Natural killer cell (primary cell): ENCODE measurements at regions not wholly inside any gene's neighbourhood (a gene's known extent, or its start where the extent isn't known, plus 50 kb on each side); places are given as distances from the start of the nearest gene placed in this dataset.

Experiments used
- ATAC-seq, 3 donors: fragments of 150-1000 bp in 2 of 3; fragments of 200-7000 bp in 1 of 3; cut with Tn5 transposase; 1 replicate in 1 of 3; 2 replicates in 2 of 3; pipeline ENCODE4 v1.10.0; 2021; ENCODE audit warnings: mild to moderate bottlenecking in 2 of 3, moderate library complexity in 2 of 3
- DNase-seq, 2 donors: peaks; one replicate each; pipeline versions ENCODE4 v3.0.0 to v3.0.0-alpha.2; 2013 to 2021; ENCODE audit warnings: mixed read lengths in 1 of 2
- H3K27ac ChIP-seq: one replicate; pipeline ENCODE4 v1.5.1; 2013; ENCODE audit warnings: mild to moderate bottlenecking, low read length
- H3K27me3 ChIP-seq: one replicate; pipeline ENCODE4 v1.6.1; 2013; ENCODE audit warnings: low read length; ENCODE audit not compliant: control insufficient read depth, insufficient read depth
- H3K36me3 ChIP-seq: one replicate; pipeline ENCODE4 v1.6.1; 2013; ENCODE audit warnings: low read length; ENCODE audit not compliant: control insufficient read depth, insufficient read depth
- H3K4me1 ChIP-seq: one replicate; pipeline ENCODE4 v1.6.1; 2013; ENCODE audit warnings: low read length; ENCODE audit not compliant: control insufficient read depth, insufficient read depth
- H3K4me3 ChIP-seq: one replicate; pipeline ENCODE4 v1.5.1; 2013; ENCODE audit warnings: low read length
- H3K9me3 ChIP-seq: one replicate; pipeline ENCODE4 v1.6.1; 2013; ENCODE audit warnings: low read length; ENCODE audit not compliant: control insufficient read depth, insufficient read depth
- H3K27ac Mint-ChIP-seq, 2 donors: one replicate each; pipeline ENCODE4 v1.8.0; 2022; ENCODE audit warnings: mild to moderate bottlenecking in 2 of 2, mixed read lengths in 2 of 2, moderate library complexity in 1 of 2
- H3K27me3 Mint-ChIP-seq, 2 donors: one replicate each; pipeline ENCODE4 v1.8.0; 2022; ENCODE audit warnings: low read depth in 2 of 2, mixed read lengths in 2 of 2
- H3K36me3 Mint-ChIP-seq: one replicate; pipeline ENCODE4 v1.8.0; 2022; ENCODE audit warnings: mixed read lengths
- H3K4me1 Mint-ChIP-seq, 2 donors: one replicate each; pipeline ENCODE4 v1.8.0; 2022; ENCODE audit warnings: mixed read lengths in 2 of 2
- H3K4me3 Mint-ChIP-seq: one replicate; pipeline ENCODE4 v1.8.0; 2022; ENCODE audit warnings: mild to moderate bottlenecking, moderate library complexity, mixed read lengths
- H3K9me3 Mint-ChIP-seq, 2 donors: one replicate each; pipeline ENCODE4 v1.8.0; 2022; ENCODE audit warnings: mixed read lengths in 2 of 2
- WGBS: methylation state at CpG from one replicate; pipeline ENCODE4 v1.1.7; 2013; ENCODE audit warnings: missing lambda C conversion rate; ENCODE audit not compliant: insufficient coverage; 5-methylcytosine and 5-hydroxymethylcytosine counted together
- intact Hi-C: fragments of 100-400 bp; cut with micrococcal nuclease; formaldehyde crosslinking; loops from one replicate; pipeline ENCODE4 v1.14.2; 2022
- TF ChIP-seq, protein P1 (sequence below): fragments of 200-600 bp; IDR thresholded peaks from one replicate; pipeline ENCODE4 v1.8.0; 2022; ENCODE audit warnings: antibody characterized with exemption

DNA sequence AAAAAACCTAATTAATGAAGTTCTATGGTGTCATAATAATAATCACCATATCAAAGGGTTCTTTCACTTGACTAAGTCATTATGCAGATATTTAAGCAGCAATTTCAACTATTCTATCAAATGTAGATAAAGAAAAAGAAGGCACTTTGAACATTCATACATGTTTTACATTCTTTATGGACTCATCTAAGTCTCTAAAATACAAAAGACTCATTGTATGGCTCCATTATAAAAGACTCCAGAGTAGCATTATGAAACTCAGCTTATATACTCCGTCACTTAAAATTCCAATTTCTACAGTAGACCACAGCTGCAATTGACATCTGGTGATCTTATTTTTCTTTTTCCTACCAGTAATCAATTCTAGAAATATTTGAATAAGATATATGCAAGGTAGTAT lies 173.5 kb upstream of the KIF2B start:
- intact Hi-C loops = no loop called here
- H3K4me3 ChIP-seq = no peak overlapping the region
- no CpG with 5 or more reads among the region's 1 CpG for WGBS
- no peaks in the 10 kb centered on the region for H3K27me3 ChIP-seq
- peaks cover 16% of the 10 kb centered on the region for H3K9me3 ChIP-seq
- TF ChIP-seq, protein P1, sequence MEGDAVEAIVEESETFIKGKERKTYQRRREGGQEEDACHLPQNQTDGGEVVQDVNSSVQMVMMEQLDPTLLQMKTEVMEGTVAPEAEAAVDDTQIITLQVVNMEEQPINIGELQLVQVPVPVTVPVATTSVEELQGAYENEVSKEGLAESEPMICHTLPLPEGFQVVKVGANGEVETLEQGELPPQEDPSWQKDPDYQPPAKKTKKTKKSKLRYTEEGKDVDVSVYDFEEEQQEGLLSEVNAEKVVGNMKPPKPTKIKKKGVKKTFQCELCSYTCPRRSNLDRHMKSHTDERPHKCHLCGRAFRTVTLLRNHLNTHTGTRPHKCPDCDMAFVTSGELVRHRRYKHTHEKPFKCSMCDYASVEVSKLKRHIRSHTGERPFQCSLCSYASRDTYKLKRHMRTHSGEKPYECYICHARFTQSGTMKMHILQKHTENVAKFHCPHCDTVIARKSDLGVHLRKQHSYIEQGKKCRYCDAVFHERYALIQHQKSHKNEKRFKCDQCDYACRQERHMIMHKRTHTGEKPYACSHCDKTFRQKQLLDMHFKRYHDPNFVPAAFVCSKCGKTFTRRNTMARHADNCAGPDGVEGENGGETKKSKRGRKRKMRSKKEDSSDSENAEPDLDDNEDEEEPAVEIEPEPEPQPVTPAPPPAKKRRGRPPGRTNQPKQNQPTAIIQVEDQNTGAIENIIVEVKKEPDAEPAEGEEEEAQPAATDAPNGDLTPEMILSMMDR = no peak
- ATAC-seq = no peak
- no peaks in the 10 kb centered on the region for H3K27me3 Mint-ChIP-seq
- DNase-seq = no peak
- H3K9me3 Mint-ChIP-seq = peaks cover 14 to 28% of the 10 kb centered on the region in 2 donors
- H3K36me3 Mint-ChIP-seq = peaks cover 19% of the 10 kb centered on the region
- H3K4me1 Mint-ChIP-seq = no peaks in the 10 kb centered on the region
- H3K27ac Mint-ChIP-seq = no peak overlapping the region
- H3K27ac ChIP-seq = no peak overlapping the region
- H3K36me3 ChIP-seq = no peaks in the 10 kb centered on the region
- no peaks in the 10 kb centered on the region for H3K4me1 ChIP-seq
- H3K4me3 Mint-ChIP-seq = no peak overlapping the region

DNA sequence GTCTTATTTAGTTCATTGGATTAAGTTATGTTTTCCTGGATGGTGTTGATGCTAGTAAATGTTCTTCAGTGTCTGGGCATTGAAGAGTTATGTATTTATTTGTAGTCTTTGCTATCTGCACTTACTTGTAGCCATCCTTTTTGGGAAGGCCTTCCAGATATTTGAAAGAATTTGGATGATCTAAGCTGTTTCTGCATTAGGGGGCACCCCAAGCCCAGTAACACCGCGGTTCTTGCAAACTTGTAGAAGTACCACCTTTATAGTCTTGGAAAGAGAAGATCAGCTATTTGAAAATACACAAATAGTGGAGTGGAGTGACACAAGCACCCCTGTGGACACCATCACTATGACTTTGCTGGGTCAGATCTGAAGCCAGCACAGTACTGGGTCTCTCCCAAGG lies 175.9 kb upstream of the KIF2B start:
- H3K4me1 Mint-ChIP-seq = no peaks in the 10 kb centered on the region
- Histone ChIP-seq H3K27me3 (no peaks in the 10 kb centered on the region), H3K4me3 (no peak overlapping the region), H3K4me1 (no peaks in the 10 kb centered on the region), H3K36me3 (no peaks in the 10 kb centered on the region), H3K27ac (no peak overlapping the region), H3K9me3 (peaks cover 16% of the 10 kb centered on the region)
- no peaks in the 10 kb centered on the region for H3K27me3 Mint-ChIP-seq
- TF ChIP-seq, protein P1 = no peak
- peaks cover 15 to 31% of the 10 kb centered on the region in 2 donors for H3K9me3 Mint-ChIP-seq
- no peak overlapping the region for H3K4me3 Mint-ChIP-seq
- H3K36me3 Mint-ChIP-seq = peaks cover 32% of the 10 kb centered on the region
- intact Hi-C loops = no loop called here
- no peak for DNase-seq
- no peak overlapping the region for H3K27ac Mint-ChIP-seq
- ATAC-seq = no peak
- 95% methylated on average over 2 of the region's 2 CpGs for WGBS

DNA sequence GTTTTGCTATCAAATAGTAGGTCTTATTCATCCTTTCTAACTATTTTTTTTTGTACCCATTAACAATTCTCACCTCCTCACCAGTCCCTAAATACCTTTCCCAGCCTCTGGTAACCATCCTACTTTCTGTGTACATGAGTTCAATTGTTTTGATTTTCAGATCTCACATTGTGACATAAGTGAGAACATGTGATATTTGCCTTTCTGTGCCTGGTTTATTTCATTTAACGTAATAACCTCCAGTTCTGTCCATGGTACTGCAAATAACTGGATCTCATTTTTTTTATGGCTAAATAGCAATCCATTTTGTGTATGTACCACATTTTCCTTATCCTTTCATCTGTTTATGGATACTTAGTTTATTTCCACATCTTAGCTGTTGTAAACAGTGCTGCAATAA lies 181.9 kb upstream of the KIF2B start:
- H3K27ac Mint-ChIP-seq = no peak overlapping the region
- H3K4me3 Mint-ChIP-seq = no peak overlapping the region
- H3K4me1 Mint-ChIP-seq = no peaks in the 10 kb centered on the region
- H3K9me3 Mint-ChIP-seq = peaks cover 17 to 26% of the 10 kb centered on the region in 2 donors
- intact Hi-C loops = no loop called here
- Histone ChIP-seq H3K4me3 (no peak overlapping the region), H3K9me3 (no peaks in the 10 kb centered on the region), H3K36me3 (no peaks in the 10 kb centered on the region), H3K27ac (no peak overlapping the region), H3K27me3 (no peaks in the 10 kb centered on the region), H3K4me1 (no peaks in the 10 kb centered on the region)
- peaks cover 22% of the 10 kb centered on the region for H3K36me3 Mint-ChIP-seq
- no peaks in the 10 kb centered on the region for H3K27me3 Mint-ChIP-seq
- ATAC-seq = no peak
- 100% methylated on average over 1 of the region's 1 CpG for WGBS
- DNase-seq = no peak
- TF ChIP-seq, protein P1 = no peak

DNA sequence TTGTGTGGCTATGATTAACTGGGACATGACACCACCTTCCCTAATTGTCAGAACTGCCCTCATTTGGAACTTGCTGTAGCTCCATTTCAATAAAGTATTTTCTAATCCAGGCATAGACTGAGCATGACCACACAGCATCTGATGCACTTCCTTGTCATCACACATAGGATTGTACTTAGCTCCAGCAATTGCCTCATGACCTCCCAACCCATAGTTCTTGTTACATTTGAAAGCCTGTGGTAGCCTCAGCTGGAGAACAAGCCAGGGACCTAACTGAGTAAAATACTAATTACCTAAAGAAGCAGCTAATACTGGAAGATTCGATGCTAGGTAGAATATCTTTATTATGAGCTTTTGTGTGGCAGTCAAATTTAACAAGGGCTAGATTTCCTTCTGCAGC lies 187.3 kb upstream of the KIF2B start:
- WGBS = 89% methylated on average over 1 of the region's 1 CpG
- intact Hi-C loops = no loop called here
- Mint-ChIP-seq H3K27ac (no peak overlapping the region), H3K4me3 (no peak overlapping the region), H3K36me3 (peaks cover 8% of the 10 kb centered on the region), H3K9me3 (peaks cover 13 to 14% of the 10 kb centered on the region in 2 donors), H3K4me1 (no peaks in the 10 kb centered on the region), H3K27me3 (no peaks in the 10 kb centered on the region)
- Histone ChIP-seq H3K27ac (no peak overlapping the region), H3K4me1 (no peaks in the 10 kb centered on the region), H3K4me3 (no peak overlapping the region), H3K9me3 (no peaks in the 10 kb centered on the region), H3K27me3 (no peaks in the 10 kb centered on the region), H3K36me3 (no peaks in the 10 kb centered on the region)
- DNase-seq (no peak), ATAC-seq (no peak)
- TF ChIP-seq, protein P1 = no peak
